Keratinocyte (primary cell): ENCODE measurements at regions not wholly inside any gene's neighbourhood (a gene's known extent, or its start where the extent isn't known, plus 50 kb on each side); places are given as distances from the start of the nearest gene placed in this dataset.

Source experiments
- DNase-seq: peaks from one replicate; pipeline ENCODE4 v3.0.0-alpha.2; 2011; ENCODE audit warnings: low read depth, missing footprints, low spot score
- FAIRE-seq: peaks from 2 replicates; lab custom pipeline; 2011; peaks lifted over from hg19 to GRCh38; lab: Jason Lieb, UNC
- H2AFZ ChIP-seq: 2 replicates; pipeline ENCODE4 v1.6.0; 2012; ENCODE audit warnings: low read length, control low read depth, inconsistent platforms; ENCODE audit not compliant: control insufficient read depth
- H3K27ac ChIP-seq: 2 replicates; pipeline ENCODE4 v1.5.1; 2011; ENCODE audit warnings: low read length; ENCODE audit not compliant: control insufficient read depth, insufficient read depth
- H3K27me3 ChIP-seq: 3 replicates; pipeline ENCODE4 v1.6.0; 2011; ENCODE audit warnings: low read length; ENCODE audit not compliant: control insufficient read depth, insufficient read depth; ENCODE audit errors: extremely low read depth
- H3K36me3 ChIP-seq, 2 experiments: 2 replicates in 1 of 2; 3 replicates in 1 of 2; pipeline ENCODE4 v1.5.1; 2011; ENCODE audit warnings: low read length in 2 of 2, mild to moderate bottlenecking in 1 of 2; ENCODE audit not compliant: control insufficient read depth in 2 of 2, insufficient read depth in 2 of 2; ENCODE audit errors: extremely low read depth in 1 of 2
- H3K4me1 ChIP-seq: 3 replicates; pipeline ENCODE4 v1.5.1; 2011; ENCODE audit warnings: low read length; ENCODE audit not compliant: control insufficient read depth, insufficient read depth; ENCODE audit errors: extremely low read depth
- H3K4me2 ChIP-seq: 3 replicates; pipeline ENCODE4 v1.6.0; 2011; ENCODE audit warnings: low read depth, low read length; ENCODE audit not compliant: control insufficient read depth, insufficient read depth; ENCODE audit errors: extremely low read depth
- H3K4me3 ChIP-seq, 3 experiments: fragments of 200-600 bp in 1 of 3; sonication (generic) in 1 of 3; 2 replicates in 2 of 3; 3 replicates in 1 of 3; pipeline ENCODE4 v1.5.1; 2011 to 2016; ENCODE audit warnings: low read length in 3 of 3, mild to moderate bottlenecking in 3 of 3, control low read depth in 2 of 3, inconsistent platforms in 1 of 3, low read depth in 1 of 3, mixed read lengths in 1 of 3, mixed run types in 1 of 3, moderate library complexity in 1 of 3; ENCODE audit not compliant: control insufficient read depth in 2 of 3, insufficient read depth in 2 of 3; ENCODE audit errors: extremely low read depth in 1 of 3
- H3K79me2 ChIP-seq: 2 replicates; pipeline ENCODE4 v1.6.0; 2012; ENCODE audit warnings: low read length; ENCODE audit not compliant: control insufficient read depth, insufficient read depth
- H3K9ac ChIP-seq: 3 replicates; pipeline ENCODE4 v1.6.0; 2011; ENCODE audit warnings: low read length; ENCODE audit not compliant: control insufficient read depth, insufficient read depth; ENCODE audit errors: extremely low read depth
- H3K9me1 ChIP-seq: 3 replicates; pipeline ENCODE4 v1.6.0; 2011; ENCODE audit warnings: low read length; ENCODE audit not compliant: control insufficient read depth, insufficient read depth; ENCODE audit errors: extremely low read depth
- H3K9me3 ChIP-seq: 2 replicates; pipeline ENCODE4 v1.5.1; 2012; ENCODE audit warnings: low read depth, low read length; ENCODE audit not compliant: control insufficient read depth
- H4K20me1 ChIP-seq: 3 replicates; pipeline ENCODE4 v1.6.0; 2011; ENCODE audit warnings: low read length; ENCODE audit not compliant: control insufficient read depth, insufficient read depth; ENCODE audit errors: extremely low read depth
- EZH2 ChIP-seq: IDR thresholded peaks from one replicate; pipeline ENCODE4 v1.6.1; 2012; ENCODE audit warnings: inconsistent platforms, mild to moderate bottlenecking, low read length, moderate library complexity
- dilution Hi-C: fragments of 300-500 bp; cut with MboI; formaldehyde crosslinking; loops from one replicate; pipeline ENCODE4 v1.7.0; 2020; ENCODE audit warnings: low sequenced_read_pairs; ENCODE audit not compliant: extremely low pct_ligation_motif_present
- TF ChIP-seq, protein P1 (sequence below), 3 experiments: IDR thresholded peaks in 1 of 3; conservative IDR thresholded peaks in 1 of 3; optimal IDR thresholded peaks in 1 of 3; 2 replicates in 2 of 3; 3 replicates in 1 of 3; pipeline versions ENCODE3 to v1.5.1; 2011; ENCODE audit warnings: low read length in 3 of 3, mild to moderate bottlenecking in 3 of 3, moderate library complexity in 2 of 3, control low read depth in 1 of 3, inconsistent platforms in 1 of 3; ENCODE audit not compliant: insufficient read depth in 2 of 3; ENCODE audit errors: extremely low read depth in 1 of 3

DNA sequence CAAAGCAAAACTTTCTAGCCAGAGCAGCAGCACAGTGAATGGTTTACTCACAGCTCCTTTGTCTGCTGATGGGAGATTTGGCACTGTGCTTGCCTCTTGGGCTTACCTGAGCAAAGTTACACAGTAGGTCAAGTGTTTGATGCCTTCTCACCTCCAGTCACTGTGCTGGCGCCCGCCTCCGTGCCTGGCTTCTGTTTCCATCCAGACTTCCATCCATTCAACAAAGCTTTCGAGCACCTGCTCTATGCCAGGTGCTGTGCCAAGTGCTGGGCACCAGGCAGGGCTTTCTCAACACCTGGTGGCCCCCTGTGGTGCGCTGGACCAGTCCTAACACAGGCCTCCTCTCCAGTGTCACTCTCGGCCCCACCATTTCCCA is 199.2 kb upstream of the EEA1 start:
- H3K27ac ChIP-seq: no peak overlapping the region
- H3K9me1 ChIP-seq: no peaks in the 10 kb centered on the region
- no peak overlapping the region for H3K9ac ChIP-seq
- no peak overlapping the region for H2AFZ ChIP-seq
- H3K4me3 ChIP-seq: no peak overlapping the region
- H3K27me3 ChIP-seq: no peaks in the 10 kb centered on the region
- dilution Hi-C loops: no loop called here
- H3K4me2 ChIP-seq: peak overlapping the region; percentile 30
- FAIRE-seq (no peak), DNase-seq (no peak)
- H4K20me1 ChIP-seq: no peaks in the 10 kb centered on the region
- no peak for TF ChIP-seq EZH2
- TF ChIP-seq, protein P1, sequence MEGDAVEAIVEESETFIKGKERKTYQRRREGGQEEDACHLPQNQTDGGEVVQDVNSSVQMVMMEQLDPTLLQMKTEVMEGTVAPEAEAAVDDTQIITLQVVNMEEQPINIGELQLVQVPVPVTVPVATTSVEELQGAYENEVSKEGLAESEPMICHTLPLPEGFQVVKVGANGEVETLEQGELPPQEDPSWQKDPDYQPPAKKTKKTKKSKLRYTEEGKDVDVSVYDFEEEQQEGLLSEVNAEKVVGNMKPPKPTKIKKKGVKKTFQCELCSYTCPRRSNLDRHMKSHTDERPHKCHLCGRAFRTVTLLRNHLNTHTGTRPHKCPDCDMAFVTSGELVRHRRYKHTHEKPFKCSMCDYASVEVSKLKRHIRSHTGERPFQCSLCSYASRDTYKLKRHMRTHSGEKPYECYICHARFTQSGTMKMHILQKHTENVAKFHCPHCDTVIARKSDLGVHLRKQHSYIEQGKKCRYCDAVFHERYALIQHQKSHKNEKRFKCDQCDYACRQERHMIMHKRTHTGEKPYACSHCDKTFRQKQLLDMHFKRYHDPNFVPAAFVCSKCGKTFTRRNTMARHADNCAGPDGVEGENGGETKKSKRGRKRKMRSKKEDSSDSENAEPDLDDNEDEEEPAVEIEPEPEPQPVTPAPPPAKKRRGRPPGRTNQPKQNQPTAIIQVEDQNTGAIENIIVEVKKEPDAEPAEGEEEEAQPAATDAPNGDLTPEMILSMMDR (optimal IDR thresholded peaks at IDR 0.05 in 1 of 3, IDR thresholded peaks at IDR 0.05 in 1 of 3, conservative IDR thresholded peaks at IDR 0.05 in 1 of 3; ENCODE audit: extremely low read depth in 1 of 3, insufficient read depth in 2 of 3, low read length in 3 of 3): no peak
- no peaks in the 10 kb centered on the region for H3K9me3 ChIP-seq
- peaks cover 13% of the 10 kb centered on the region for H3K4me1 ChIP-seq
- H3K36me3 ChIP-seq: no peaks in the 10 kb centered on the region
- H3K79me2 ChIP-seq: no peaks in the 10 kb centered on the region

DNA sequence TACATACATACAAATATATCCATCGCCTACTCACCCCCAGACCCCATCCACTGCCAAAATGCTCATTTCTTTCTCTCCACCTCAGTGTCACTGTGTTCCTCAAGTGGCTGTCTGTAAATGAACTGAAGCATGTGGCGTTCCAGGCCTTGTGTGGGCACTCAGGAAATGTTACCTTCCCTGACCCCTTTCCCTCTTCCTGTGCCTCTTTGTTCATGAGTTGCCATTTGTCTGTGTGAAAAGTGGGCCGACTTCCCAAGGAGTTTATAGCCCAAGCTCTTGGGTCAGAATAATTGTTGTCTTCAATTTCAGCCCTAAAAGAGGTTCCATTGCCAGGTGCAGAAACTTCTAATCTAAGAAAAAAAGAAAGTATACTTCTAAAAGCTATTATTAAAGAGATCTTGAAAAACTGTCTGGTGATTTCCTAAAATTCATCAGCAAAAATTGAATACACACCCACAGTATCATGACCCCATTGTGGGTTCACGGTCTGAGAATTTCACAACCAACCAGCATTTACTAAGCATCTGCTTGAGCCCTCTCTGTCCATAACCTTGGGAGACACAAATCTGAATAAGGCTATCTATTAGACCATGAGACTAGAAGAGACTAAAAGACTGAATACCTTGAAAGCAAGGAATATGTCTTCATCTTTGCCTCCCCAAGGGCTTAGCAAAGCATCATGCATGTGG is 201.4 kb upstream of the EEA1 start:
- dilution Hi-C loops: no loop called here
- H3K27me3 ChIP-seq: no peaks in the 10 kb centered on the region
- no peaks in the 10 kb centered on the region for H3K36me3 ChIP-seq
- H3K4me2 ChIP-seq: no peak overlapping the region
- H3K27ac ChIP-seq: no peak overlapping the region
- H2AFZ ChIP-seq: no peak overlapping the region
- H3K4me1 ChIP-seq: peaks cover 13% of the 10 kb centered on the region
- H3K9me3 ChIP-seq: no peaks in the 10 kb centered on the region
- H3K4me3 ChIP-seq: no peak overlapping the region
- no peaks in the 10 kb centered on the region for H3K79me2 ChIP-seq
- H4K20me1 ChIP-seq: no peaks in the 10 kb centered on the region
- no peak for TF ChIP-seq EZH2
- TF ChIP-seq, protein P1 (optimal IDR thresholded peaks at IDR 0.05 in 1 of 3, IDR thresholded peaks at IDR 0.05 in 1 of 3, conservative IDR thresholded peaks at IDR 0.05 in 1 of 3; ENCODE audit: extremely low read depth in 1 of 3, insufficient read depth in 2 of 3, low read length in 3 of 3): no peak
- no peaks in the 10 kb centered on the region for H3K9me1 ChIP-seq
- H3K9ac ChIP-seq: no peak overlapping the region
- no peak for DNase-seq
- FAIRE-seq: no peak
